ENCODE measurements at regions not wholly inside any gene's neighbourhood (a gene's known extent, or its start where the extent isn't known, plus 50 kb on each side); places are given as distances from the start of the nearest gene placed in this dataset.

- DNase-seq (ENCODE audit: low read depth in 4 of 4, low spot score in 2 of 4), result no peak
Observed at GRCh38 chr5:118233606-118234005, 754.7 kb downstream of the DTWD2 start.

GRCh38 chr5:118228489-118228888, 759.9 kb downstream of the DTWD2 start:
- DNase-seq (ENCODE audit: low read depth in 4 of 4, low spot score in 2 of 4), result no peak

- DNase-seq (ENCODE audit: low read depth in 4 of 4, low spot score in 2 of 4), result no peak
Observed at GRCh38 chr5:118224546-118224945, 763.8 kb downstream of the DTWD2 start.

GRCh38 chr5:118220556-118221195, 767.7 kb downstream of the DTWD2 start:
- DNase-seq (ENCODE audit: low read depth in 4 of 4, low spot score in 2 of 4), result no peak

- DNase-seq (ENCODE audit: low read depth in 4 of 4, low spot score in 2 of 4), result no peak
Observed at GRCh38 chr5:118211606-118212005, 776.7 kb downstream of the DTWD2 start.

- DNase-seq (ENCODE audit: low read depth in 4 of 4, low spot score in 2 of 4), result no peak
Observed at GRCh38 chr5:118208031-118208453, 780.3 kb downstream of the DTWD2 start.

GRCh38 chr5:118199801-118200200, 788.5 kb downstream of the DTWD2 start:
- DNase-seq (ENCODE audit: low read depth in 4 of 4, low spot score in 2 of 4), result no peak

- no peak for DNase-seq (ENCODE audit: low read depth in 4 of 4, low spot score in 2 of 4)
Observed at GRCh38 chr5:118196229-118196628, 792.1 kb downstream of the DTWD2 start.

GRCh38 chr5:118195211-118195610, 793.1 kb downstream of the DTWD2 start:
- peak in 1 of 4 donors; percentile 10 for DNase-seq (ENCODE audit: low read depth in 4 of 4, low spot score in 2 of 4)

GRCh38 chr5:118193194-118193905, 795.0 kb downstream of the DTWD2 start:
- no peak for DNase-seq (ENCODE audit: low read depth in 4 of 4, low spot score in 2 of 4)

- DNase-seq (ENCODE audit: low read depth in 4 of 4, low spot score in 2 of 4), result peak in 2 of 4 donors; percentile 2 to 3
Observed at GRCh38 chr5:118185018-118185417, 803.3 kb downstream of the DTWD2 start.

GRCh38 chr5:118176146-118176545, 812.2 kb downstream of the DTWD2 start:
- no peak for DNase-seq (ENCODE audit: low read depth in 4 of 4, low spot score in 2 of 4)

GRCh38 chr5:118174671-118175070, 813.7 kb downstream of the DTWD2 start:
- no peak for DNase-seq (ENCODE audit: low read depth in 4 of 4, low spot score in 2 of 4)

- DNase-seq (ENCODE audit: low read depth in 4 of 4, low spot score in 2 of 4), result no peak
Observed at GRCh38 chr5:118173340-118173739, 815.0 kb downstream of the DTWD2 start.

GRCh38 chr5:118165619-118166018, 822.7 kb downstream of the DTWD2 start:
- no peak for DNase-seq (ENCODE audit: low read depth in 4 of 4, low spot score in 2 of 4)

- no peak for DNase-seq (ENCODE audit: low read depth in 4 of 4, low spot score in 2 of 4)
Observed at GRCh38 chr5:118156181-118156580, 832.2 kb downstream of the DTWD2 start.

- no peak for DNase-seq (ENCODE audit: low read depth in 4 of 4, low spot score in 2 of 4)
Observed at GRCh38 chr5:118146824-118147223, 841.5 kb downstream of the DTWD2 start.

- no peak for DNase-seq (ENCODE audit: low read depth in 4 of 4, low spot score in 2 of 4)
Observed at GRCh38 chr5:118144540-118144939, 843.8 kb downstream of the DTWD2 start.

- no peak for DNase-seq (ENCODE audit: low read depth in 4 of 4, low spot score in 2 of 4)
Observed at GRCh38 chr5:118139361-118139760, 849.0 kb downstream of the DTWD2 start.

GRCh38 chr5:118126159-118126558, 862.2 kb downstream of the DTWD2 start:
- DNase-seq (ENCODE audit: low read depth in 4 of 4, low spot score in 2 of 4), result no peak

- DNase-seq (ENCODE audit: low read depth in 4 of 4, low spot score in 2 of 4), result no peak
Observed at GRCh38 chr5:118125687-118126086, 862.7 kb downstream of the DTWD2 start.

- DNase-seq (ENCODE audit: low read depth in 4 of 4, low spot score in 2 of 4), result no peak
Observed at GRCh38 chr5:118121258-118121657, 867.1 kb downstream of the DTWD2 start.

All from left renal cortex interstitium (tissue), 4 donors.